Transverse colon (tissue), 4 donors: ENCODE measurements at regions not wholly inside any gene's neighbourhood (a gene's known extent, or its start where the extent isn't known, plus 50 kb on each side); places are given as distances from the start of the nearest gene placed in this dataset.

Experiments used
- CTCF ChIP-seq, 5 experiments: fragments of 200-600 bp in 3 of 5; fragments of 450-650 bp in 2 of 5; sonication (generic) in 3 of 5; IDR thresholded peaks; 1 replicate in 2 of 5; 2 replicates in 3 of 5; pipeline ENCODE4 v1.5.1; 2016 to 2017; ENCODE audit warnings: antibody characterized with exemption in 5 of 5, inconsistent platforms in 3 of 5, mild to moderate bottlenecking in 2 of 5, moderate library complexity in 1 of 5
- EP300 ChIP-seq: sonication (generic); formaldehyde crosslinking; IDR thresholded peaks from one replicate; pipeline ENCODE4 v1.6.1; 2017; ENCODE audit warnings: antibody characterized with exemption, low read depth
- POLR2A ChIP-seq: fragments of 450-650 bp; IDR thresholded peaks from one replicate; pipeline ENCODE4 v1.6.1; 2016; ENCODE audit warnings: antibody characterized with exemption, mild to moderate bottlenecking, moderate library complexity
- POLR2AphosphoS5 ChIP-seq, 3 donors: sonication (generic); formaldehyde crosslinking; IDR thresholded peaks; one replicate each; pipeline ENCODE4 v1.6.1; 2016; ENCODE audit warnings: antibody characterized with exemption in 3 of 3

- TF ChIP-seq POLR2AphosphoS5 (IDR thresholded peaks at IDR 0.05) (no peak), CTCF (IDR thresholded peaks at IDR 0.05) (no peak), POLR2A (no peak), EP300 (no peak)
Observed at GRCh38 chr13:93023929-93024328, 202.7 kb upstream of the GPC6 start.
